ENCODE measurements at regions not wholly inside any gene's neighbourhood (a gene's known extent, or its start where the extent isn't known, plus 50 kb on each side); places are given as distances from the start of the nearest gene placed in this dataset.

GRCh38 chr6:137769797-137770362 lies 97.2 kb upstream of the TNFAIP3 start:
- no peaks in the 10 kb centered on the region for H3K36me3 ChIP-seq
- H3K9me3 ChIP-seq, result no peaks in the 10 kb centered on the region
- H3K27ac ChIP-seq, result no peak overlapping the region
- no peak for DNase-seq
- ATAC-seq, result no peak
- no peaks in the 10 kb centered on the region for H3K4me1 ChIP-seq
- no peak for TF ChIP-seq CTCF (IDR thresholded peaks at IDR 0.05)
- intact Hi-C loops (cut with DNase I), result no loop called here
- H3K27me3 ChIP-seq, result no peaks in the 10 kb centered on the region
- no peak for FAIRE-seq
- no peak overlapping the region for H3K4me3 ChIP-seq
- 84 to 87% methylated on average over 6 of the region's 6 CpGs for WGBS, 2 donors

- FAIRE-seq, result no peak
- no peak for TF ChIP-seq CTCF (IDR thresholded peaks at IDR 0.05)
Observed at GRCh38 chr6:137772541-137773250, 94.4 kb upstream of the TNFAIP3 start.

GRCh38 chr6:137775227-137775626 lies 91.8 kb upstream of the TNFAIP3 start:
- Histone ChIP-seq H3K4me3 (no peak overlapping the region), H3K27me3 (no peaks in the 10 kb centered on the region), H3K4me1 (no peaks in the 10 kb centered on the region), H3K9me3 (no peaks in the 10 kb centered on the region), H3K27ac (no peak overlapping the region), H3K36me3 (no peaks in the 10 kb centered on the region)
- no peak for DNase-seq
- no peak for FAIRE-seq
- ATAC-seq, result no peak
- WGBS, 2 donors, result 75 to 79% methylated on average over 2 of the region's 2 CpGs
- no peak for TF ChIP-seq CTCF (IDR thresholded peaks at IDR 0.05)
- intact Hi-C loops (cut with DNase I), result no loop called here

More at GRCh38 chr6:137772541-137773250, 94.4 kb upstream of the TNFAIP3 start:
- no peaks in the 10 kb centered on the region for H3K27me3 ChIP-seq
- H3K36me3 ChIP-seq, result no peaks in the 10 kb centered on the region
- no peak for DNase-seq
- no peaks in the 10 kb centered on the region for H3K9me3 ChIP-seq
- no peak for ATAC-seq
- intact Hi-C loops (cut with DNase I), result no loop called here
- H3K27ac ChIP-seq, result no peak overlapping the region
- no peak overlapping the region for H3K4me3 ChIP-seq
- no peaks in the 10 kb centered on the region for H3K4me1 ChIP-seq
- 81 to 89% methylated on average over 7 of the region's 7 CpGs for WGBS, 2 donors

- Histone ChIP-seq H3K27ac (no peak overlapping the region), H3K4me1 (no peaks in the 10 kb centered on the region), H3K9me3 (no peaks in the 10 kb centered on the region), H3K4me3 (no peak overlapping the region), H3K27me3 (no peaks in the 10 kb centered on the region), H3K36me3 (no peaks in the 10 kb centered on the region)
- ATAC-seq (no peak), DNase-seq (no peak), FAIRE-seq (no peak)
- 83 to 88% methylated on average over 5 of the region's 5 CpGs for WGBS, 2 donors
- intact Hi-C loops (cut with DNase I), result no loop called here
- TF ChIP-seq CTCF (IDR thresholded peaks at IDR 0.05), result no peak
Observed at GRCh38 chr6:137775720-137776119, 91.3 kb upstream of the TNFAIP3 start.

GRCh38 chr6:137776256-137776655 lies 90.8 kb upstream of the TNFAIP3 start:
- no peak for FAIRE-seq
- Histone ChIP-seq H3K4me1 (no peaks in the 10 kb centered on the region), H3K9me3 (no peaks in the 10 kb centered on the region), H3K27ac (no peak overlapping the region), H3K4me3 (no peak overlapping the region), H3K27me3 (no peaks in the 10 kb centered on the region), H3K36me3 (no peaks in the 10 kb centered on the region)
- no peak for ATAC-seq
- TF ChIP-seq CTCF (IDR thresholded peaks at IDR 0.05), result no peak
- no peak for DNase-seq
- WGBS, 2 donors, result 81 to 94% methylated on average over 9 of the region's 9 CpGs
- intact Hi-C loops (cut with DNase I), result no loop called here
